OCI-LY3 (cell line): ENCODE measurements at regions not wholly inside any gene's neighbourhood (a gene's known extent, or its start where the extent isn't known, plus 50 kb on each side); places are given as distances from the start of the nearest gene placed in this dataset.
"Not testable (repeated sequence)": the region's sequence is repeated elsewhere in the genome, so short reads cannot be mapped to it uniquely, and the experiment has no call there.

Source experiments
- H2AFZ ChIP-seq: fragments of 200-600, 300-600 bp; shearing (Covaris generic); 2 replicates; pipeline ENCODE4 v1.6.0; 2014; ENCODE audit warnings: antibody characterized with exemption, low read depth, low read length
- H3K27ac ChIP-seq: fragments of 200-600, 300-600 bp; sonication (generic); 2 replicates; pipeline ENCODE4 v1.5.1; 2014; ENCODE audit warnings: mild to moderate bottlenecking, low read length, moderate library complexity, mixed read lengths
- H3K27me3 ChIP-seq: fragments of 200-600, 300-600 bp; sonication (generic); 2 replicates; pipeline ENCODE4 v1.6.1; 2014; ENCODE audit warnings: low read depth, low read length, mixed read lengths
- H3K36me3 ChIP-seq: fragments of 200-600, 300-600 bp; sonication (generic); replicated peaks from 2 replicates; pipeline ENCODE3; 2014; ENCODE audit warnings: low read depth, low read length, mixed read lengths
- H3K4me1 ChIP-seq: fragments of 300-600, 200-600 bp; sonication (generic); 2 replicates; pipeline ENCODE4 v1.6.1; 2014; ENCODE audit warnings: low read length, mixed read lengths
- H3K4me2 ChIP-seq: fragments of 200-600, 300-600 bp; sonication (generic); 2 replicates; pipeline ENCODE4 v1.6.1; 2014; ENCODE audit warnings: low read length, mixed read lengths
- H3K4me3 ChIP-seq: fragments of 300-600, 200-600 bp; sonication (generic); 2 replicates; pipeline ENCODE4 v1.5.1; 2014; ENCODE audit warnings: antibody characterized with exemption, mild to moderate bottlenecking, low read length, moderate library complexity
- H3K79me2 ChIP-seq: fragments of 300-600, 200-600 bp; shearing (Covaris generic); 2 replicates; pipeline ENCODE4 v1.6.1; 2014; ENCODE audit warnings: mild to moderate bottlenecking, low read length, mixed read lengths
- H3K9ac ChIP-seq: fragments of 300-600, 200-600 bp; shearing (Covaris generic); 2 replicates; pipeline ENCODE4 v1.6.0; 2014; ENCODE audit warnings: mild to moderate bottlenecking, low read length, moderate library complexity
- H3K9me3 ChIP-seq: fragments of 200-600, 300-600 bp; shearing (Covaris generic); 2 replicates; pipeline ENCODE4 v1.6.1; 2014; ENCODE audit warnings: low read length, mixed read lengths; ENCODE audit not compliant: insufficient read depth
- H4K20me1 ChIP-seq: fragments of 200-600, 300-600 bp; sonication (generic); 2 replicates; pipeline ENCODE4 v1.6.1; 2016; ENCODE audit warnings: low read length, mixed read lengths; ENCODE audit not compliant: insufficient read depth
- EZH2phosphoT487 ChIP-seq: fragments of 200-600 bp; shearing (Covaris generic); IDR thresholded peaks from 2 replicates; pipeline ENCODE4 v1.6.1; 2018; ENCODE audit warnings: antibody characterized with exemption, mixed run types, low read depth
- TF ChIP-seq, protein P1 (sequence below): fragments of 200-600, 300-600 bp; sonication (generic); IDR thresholded peaks from 2 replicates; pipeline ENCODE4 v1.5.1; 2014; ENCODE audit warnings: antibody characterized with exemption, low read length, low read depth

DNA sequence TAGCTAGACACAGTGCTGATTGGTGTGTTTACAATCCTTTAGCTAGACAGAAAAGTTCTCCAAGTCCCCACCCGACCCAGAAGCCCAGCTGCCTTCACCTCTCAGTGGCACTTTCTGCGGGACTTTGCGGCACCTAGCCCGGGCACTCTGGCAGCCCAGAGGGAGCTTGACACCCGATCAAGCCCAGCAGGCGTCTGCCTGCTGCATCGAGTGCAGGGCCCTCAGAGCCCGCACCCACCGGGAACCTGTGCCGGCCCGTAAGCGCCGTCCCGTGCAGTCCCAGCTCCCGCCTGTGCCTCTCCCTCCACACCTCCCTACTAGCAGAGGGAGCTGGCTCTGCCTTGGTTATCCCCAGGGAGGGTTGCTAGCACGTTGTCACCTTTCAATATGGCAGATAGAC is 631.0 kb upstream of the STXBP6 start:
- no peak overlapping the region for H3K27ac ChIP-seq
- H2AFZ ChIP-seq, result no peak overlapping the region
- H3K27me3 ChIP-seq, result no peaks in the 10 kb centered on the region
- H3K9ac ChIP-seq, result no peak overlapping the region
- no peaks in the 10 kb centered on the region for H3K4me1 ChIP-seq
- H4K20me1 ChIP-seq, result no peaks in the 10 kb centered on the region
- no peaks in the 10 kb centered on the region for H3K79me2 ChIP-seq
- H3K36me3 ChIP-seq, result no peaks in the 10 kb centered on the region
- no peaks in the 10 kb centered on the region for H3K9me3 ChIP-seq
- TF ChIP-seq EZH2phosphoT487, result no peak
- TF ChIP-seq, protein P1, sequence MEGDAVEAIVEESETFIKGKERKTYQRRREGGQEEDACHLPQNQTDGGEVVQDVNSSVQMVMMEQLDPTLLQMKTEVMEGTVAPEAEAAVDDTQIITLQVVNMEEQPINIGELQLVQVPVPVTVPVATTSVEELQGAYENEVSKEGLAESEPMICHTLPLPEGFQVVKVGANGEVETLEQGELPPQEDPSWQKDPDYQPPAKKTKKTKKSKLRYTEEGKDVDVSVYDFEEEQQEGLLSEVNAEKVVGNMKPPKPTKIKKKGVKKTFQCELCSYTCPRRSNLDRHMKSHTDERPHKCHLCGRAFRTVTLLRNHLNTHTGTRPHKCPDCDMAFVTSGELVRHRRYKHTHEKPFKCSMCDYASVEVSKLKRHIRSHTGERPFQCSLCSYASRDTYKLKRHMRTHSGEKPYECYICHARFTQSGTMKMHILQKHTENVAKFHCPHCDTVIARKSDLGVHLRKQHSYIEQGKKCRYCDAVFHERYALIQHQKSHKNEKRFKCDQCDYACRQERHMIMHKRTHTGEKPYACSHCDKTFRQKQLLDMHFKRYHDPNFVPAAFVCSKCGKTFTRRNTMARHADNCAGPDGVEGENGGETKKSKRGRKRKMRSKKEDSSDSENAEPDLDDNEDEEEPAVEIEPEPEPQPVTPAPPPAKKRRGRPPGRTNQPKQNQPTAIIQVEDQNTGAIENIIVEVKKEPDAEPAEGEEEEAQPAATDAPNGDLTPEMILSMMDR, result no peak
- H3K4me2 ChIP-seq, result no peak overlapping the region
- no peak overlapping the region for H3K4me3 ChIP-seq

DNA sequence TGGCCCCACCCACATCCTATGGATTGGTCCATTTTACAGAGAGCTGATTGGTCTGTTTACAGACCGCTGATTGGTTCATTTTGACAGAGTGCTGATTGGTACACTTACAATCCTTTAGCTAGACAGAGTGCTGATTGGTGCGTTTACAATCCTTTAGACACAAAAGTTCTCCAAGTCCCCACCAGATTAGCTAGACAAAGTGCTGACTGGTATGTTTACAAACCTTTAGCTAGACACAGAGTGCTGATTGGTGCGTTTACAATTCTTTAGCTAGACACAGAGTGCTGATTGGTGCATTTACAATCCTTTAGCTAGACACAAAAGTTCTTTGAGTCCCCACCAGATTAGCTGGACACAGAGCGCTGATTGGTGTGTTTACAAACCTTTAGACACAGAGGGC is 630.6 kb upstream of the STXBP6 start:
- not testable (repeated sequence) for H3K79me2 ChIP-seq, H3K9me3 ChIP-seq, H3K4me1 ChIP-seq, H3K27me3 ChIP-seq, H3K36me3 ChIP-seq, H3K4me2 ChIP-seq, H3K27ac ChIP-seq, H3K4me3 ChIP-seq, H2AFZ ChIP-seq, H3K9ac ChIP-seq, H4K20me1 ChIP-seq

DNA sequence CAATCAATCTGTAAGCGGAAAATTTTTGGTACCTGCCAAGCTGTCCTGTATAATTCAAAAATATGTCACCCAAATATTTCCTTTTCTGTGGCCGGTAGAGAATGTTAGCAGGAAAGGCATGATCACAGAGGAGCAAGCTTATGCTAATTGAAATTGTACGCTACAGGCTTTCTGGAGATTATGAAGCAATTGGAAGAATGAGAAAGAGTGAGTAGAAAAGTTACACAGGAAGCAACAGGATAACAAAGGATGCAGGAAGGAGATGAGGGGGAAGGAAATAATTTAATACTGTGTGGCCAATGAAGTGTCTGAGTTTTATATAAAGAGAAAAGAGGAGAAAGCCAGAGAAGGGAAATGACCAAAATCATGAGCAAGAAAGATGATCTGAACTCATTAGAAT is 627.2 kb upstream of the STXBP6 start:
- H3K4me3 ChIP-seq, result no peak overlapping the region
- no peak overlapping the region for H3K9ac ChIP-seq
- no peak overlapping the region for H3K27ac ChIP-seq
- no peaks in the 10 kb centered on the region for H3K36me3 ChIP-seq
- no peaks in the 10 kb centered on the region for H4K20me1 ChIP-seq
- H3K79me2 ChIP-seq, result no peaks in the 10 kb centered on the region
- no peaks in the 10 kb centered on the region for H3K9me3 ChIP-seq
- no peak for TF ChIP-seq EZH2phosphoT487
- TF ChIP-seq, protein P1, result no peak
- H3K4me1 ChIP-seq, result no peaks in the 10 kb centered on the region
- no peak overlapping the region for H3K4me2 ChIP-seq
- H3K27me3 ChIP-seq, result no peaks in the 10 kb centered on the region
- no peak overlapping the region for H2AFZ ChIP-seq

DNA sequence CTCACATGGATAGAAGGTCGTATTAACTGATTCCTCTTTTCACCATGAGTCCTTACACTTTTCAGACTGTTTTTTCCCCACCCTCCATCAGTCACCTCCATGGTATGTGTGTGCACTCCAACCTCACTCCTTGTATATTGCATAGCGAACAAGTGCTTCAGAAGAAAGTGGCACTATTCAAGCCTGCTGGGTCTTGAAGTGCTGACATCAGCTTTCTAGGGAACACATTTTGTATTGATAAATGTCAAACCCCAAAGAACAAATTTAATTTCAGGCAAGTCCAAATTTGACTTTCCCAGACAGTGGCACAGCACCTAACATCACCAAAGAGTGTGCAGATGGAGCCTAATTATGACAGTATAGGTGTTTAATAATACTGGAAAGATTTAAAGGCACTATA is 617.4 kb upstream of the STXBP6 start:
- Histone ChIP-seq H3K79me2 (no peaks in the 10 kb centered on the region), H3K4me2 (no peak overlapping the region), H3K4me1 (no peaks in the 10 kb centered on the region), H3K36me3 (no peaks in the 10 kb centered on the region), H3K27me3 (no peaks in the 10 kb centered on the region), H4K20me1 (no peaks in the 10 kb centered on the region), H3K9ac (no peak overlapping the region), H2AFZ (no peak overlapping the region), H3K27ac (no peak overlapping the region), H3K9me3 (no peaks in the 10 kb centered on the region), H3K4me3 (no peak overlapping the region)
- TF ChIP-seq EZH2phosphoT487, result no peak
- TF ChIP-seq, protein P1, result no peak

DNA sequence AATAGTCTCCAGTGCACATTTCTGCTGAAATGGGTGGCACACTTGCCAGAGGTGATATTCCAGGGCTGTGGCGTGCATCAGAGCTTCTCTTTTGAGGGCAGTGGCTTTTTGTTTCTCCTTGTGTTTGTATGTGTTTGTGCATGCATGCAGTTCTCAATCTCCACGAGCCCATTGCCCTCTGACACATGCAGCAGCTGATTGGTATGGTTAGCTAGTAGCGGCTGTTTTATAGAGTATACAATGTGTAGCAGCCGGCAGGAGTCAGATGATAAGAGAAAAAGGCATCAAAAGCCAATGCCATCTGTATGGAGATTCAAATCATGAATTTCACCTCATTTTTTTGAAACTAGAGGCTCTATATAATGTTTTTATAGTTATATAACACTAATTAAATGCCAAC is 616.9 kb upstream of the STXBP6 start:
- H2AFZ ChIP-seq, result no peak overlapping the region
- H4K20me1 ChIP-seq, result no peaks in the 10 kb centered on the region
- no peak overlapping the region for H3K9ac ChIP-seq
- no peak for TF ChIP-seq EZH2phosphoT487
- TF ChIP-seq, protein P1, result no peak
- H3K36me3 ChIP-seq, result no peaks in the 10 kb centered on the region
- H3K27me3 ChIP-seq, result no peaks in the 10 kb centered on the region
- no peak overlapping the region for H3K27ac ChIP-seq
- no peaks in the 10 kb centered on the region for H3K79me2 ChIP-seq
- H3K4me2 ChIP-seq, result no peak overlapping the region
- H3K4me1 ChIP-seq, result no peaks in the 10 kb centered on the region
- H3K9me3 ChIP-seq, result no peaks in the 10 kb centered on the region
- H3K4me3 ChIP-seq, result no peak overlapping the region
